Activated CD4-positive, alpha-beta T cell treated with anti-CD3 and anti-CD28 coated beads, Interleukin-2, Interleukin-6, amounts not matched to agents 100 ng/mL and 50 ng/mL, durations not matched to agents 16 hours and 8 hours (primary cell): ENCODE measurements at regions not wholly inside any gene's neighbourhood (a gene's known extent, or its start where the extent isn't known, plus 50 kb on each side); places are given as distances from the start of the nearest gene placed in this dataset.
A peak's percentile ranks its signal among the peaks of the same experiment; 100 is the strongest.

Experiments
- DNase-seq: peaks from one replicate; pipeline ENCODE4 v3.0.0-alpha.2; 2020

DNA sequence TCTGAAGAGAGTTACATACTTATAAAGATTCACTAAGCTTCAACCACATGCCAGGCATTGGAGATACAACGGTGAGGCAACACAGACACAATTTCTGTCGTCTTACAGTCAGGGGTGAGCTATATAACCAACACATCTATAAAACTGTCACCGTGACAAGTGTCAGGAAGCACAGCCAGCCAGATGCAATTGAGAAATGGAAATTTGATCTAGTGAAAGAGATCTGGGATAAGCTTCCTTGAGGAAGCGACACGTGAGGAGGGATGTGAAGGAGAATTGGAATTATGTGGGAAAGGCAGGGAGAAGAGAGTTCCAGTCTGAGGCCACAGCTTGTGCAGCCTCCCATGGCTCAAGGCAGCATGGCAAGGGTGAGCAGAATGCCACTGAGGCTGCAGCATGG, 50.9 kb upstream of the ZNF354B start:
- DNase-seq, result no peak

DNA sequence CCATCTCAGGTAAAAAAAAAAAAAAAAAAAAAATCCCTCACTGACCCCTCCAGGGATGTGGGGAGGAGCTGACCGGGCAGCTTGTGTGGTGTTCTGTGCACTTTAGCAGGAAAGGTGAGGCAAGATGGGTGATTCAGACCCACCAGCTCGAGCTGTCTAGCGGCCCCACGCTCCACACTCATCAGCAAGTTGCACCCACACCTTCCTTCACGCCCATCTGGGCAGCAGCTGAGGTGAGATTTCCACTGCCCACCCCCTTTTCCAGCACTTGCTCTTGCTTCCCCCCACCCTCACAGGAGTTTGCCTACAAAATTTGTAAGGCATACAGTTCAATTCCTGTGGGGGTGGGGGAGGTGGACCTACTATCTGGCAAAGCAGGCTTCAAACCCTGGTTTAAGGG, 58.7 kb upstream of the ZNF354B start:
- no peak for DNase-seq

DNA sequence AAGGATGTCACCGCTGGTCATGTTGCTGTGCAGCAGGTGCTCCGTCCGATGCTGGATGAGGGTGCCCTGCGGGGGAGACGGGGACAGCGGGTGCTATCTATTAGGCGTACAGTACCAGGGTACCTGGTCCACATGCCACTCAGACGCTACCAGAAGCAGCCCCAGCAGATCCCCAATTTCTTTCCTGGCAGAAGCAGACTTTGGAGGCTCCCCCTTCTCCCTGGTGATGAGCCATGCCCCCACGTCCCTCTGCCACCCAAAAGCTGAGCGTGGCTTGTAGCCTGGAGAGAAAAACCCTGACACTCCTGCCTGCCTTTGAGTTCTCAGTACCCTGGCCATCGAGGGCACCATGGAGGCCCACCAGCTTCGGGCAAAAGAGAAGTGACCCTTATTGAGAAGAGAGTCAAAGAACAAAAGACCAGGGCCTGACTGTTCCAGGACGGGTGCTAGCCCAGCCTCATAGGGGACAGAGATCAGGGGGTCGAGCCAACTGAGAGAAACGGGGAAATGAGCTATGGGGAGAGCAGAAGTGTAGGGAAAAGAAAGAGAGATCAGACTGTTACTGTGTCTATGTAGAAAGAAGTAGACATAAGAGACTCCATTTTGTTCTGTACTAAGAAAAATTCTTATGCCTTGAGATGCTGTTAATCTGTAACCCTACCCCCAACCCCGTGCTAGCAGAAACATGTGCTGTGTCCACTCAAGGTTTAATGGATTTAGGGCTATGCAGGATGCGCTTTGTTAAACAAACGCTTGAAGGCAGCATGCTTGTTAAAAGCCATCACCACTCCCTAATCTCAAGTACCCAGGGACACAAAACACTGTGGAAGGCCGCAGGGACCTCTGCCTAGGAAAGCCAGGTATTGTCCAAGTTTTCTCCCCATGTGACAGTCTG, 62.0 kb upstream of the ZNF354B start:
- DNase-seq, result no peak

DNA sequence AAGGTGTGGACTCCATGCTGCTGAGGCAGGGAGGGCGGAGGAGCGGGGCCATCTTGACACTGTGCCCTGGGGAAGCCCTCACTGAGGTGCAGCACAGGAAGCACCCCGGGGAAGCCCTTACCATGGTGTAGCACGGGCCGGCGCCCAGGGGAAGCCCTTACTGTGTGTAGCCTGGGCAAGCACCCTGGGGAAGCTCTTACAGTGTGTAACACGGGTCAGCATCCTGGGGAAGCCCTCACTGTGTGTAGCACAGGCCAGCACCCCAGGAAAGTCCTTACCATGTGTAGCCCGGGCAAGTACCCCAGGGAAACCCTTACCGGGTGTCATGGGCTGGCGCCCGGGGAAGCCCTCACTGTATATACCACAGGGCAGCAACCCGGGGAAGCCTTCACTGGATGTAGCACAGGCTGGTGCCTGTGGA, 62.6 kb upstream of the ZNF354B start:
- no peak for DNase-seq

DNA sequence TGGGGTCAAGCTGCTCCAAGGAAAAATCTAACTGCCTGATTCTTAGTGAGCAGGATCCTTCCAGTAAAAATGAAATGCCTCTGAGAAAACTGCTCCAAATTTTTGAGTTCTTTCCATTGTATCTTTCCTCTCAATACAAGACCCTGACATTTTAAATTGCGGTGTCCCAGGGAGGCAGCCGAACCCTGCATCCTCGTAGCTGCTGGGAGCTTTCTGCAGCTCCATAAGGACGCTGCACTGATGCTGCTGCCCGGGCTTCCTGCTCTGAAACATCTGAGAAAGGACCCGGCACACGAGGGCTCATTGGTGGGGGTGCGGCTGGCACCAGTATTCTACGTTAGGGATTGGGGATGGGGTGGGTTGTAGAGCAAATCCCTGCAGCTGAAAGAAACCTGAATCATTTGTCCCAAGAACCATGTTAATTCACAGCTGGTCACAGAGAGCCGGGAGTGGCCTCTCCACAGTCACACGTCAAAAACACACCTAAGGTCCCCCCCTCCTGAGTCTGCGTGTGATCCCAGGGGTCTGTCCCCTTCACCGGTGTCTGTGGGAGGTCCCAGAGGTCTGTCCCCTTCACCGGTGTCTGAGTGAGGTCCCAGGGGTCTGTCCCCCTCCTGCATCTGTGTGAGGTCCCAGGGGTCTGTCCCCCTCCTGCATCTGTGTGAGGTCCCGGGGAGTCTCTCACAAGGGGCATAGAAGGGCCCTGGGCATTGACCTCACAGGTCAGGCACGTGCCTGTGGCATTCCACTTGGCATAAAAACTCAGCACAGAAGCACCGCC, 63.4 kb upstream of the ZNF354B start:
- no peak for DNase-seq

DNA sequence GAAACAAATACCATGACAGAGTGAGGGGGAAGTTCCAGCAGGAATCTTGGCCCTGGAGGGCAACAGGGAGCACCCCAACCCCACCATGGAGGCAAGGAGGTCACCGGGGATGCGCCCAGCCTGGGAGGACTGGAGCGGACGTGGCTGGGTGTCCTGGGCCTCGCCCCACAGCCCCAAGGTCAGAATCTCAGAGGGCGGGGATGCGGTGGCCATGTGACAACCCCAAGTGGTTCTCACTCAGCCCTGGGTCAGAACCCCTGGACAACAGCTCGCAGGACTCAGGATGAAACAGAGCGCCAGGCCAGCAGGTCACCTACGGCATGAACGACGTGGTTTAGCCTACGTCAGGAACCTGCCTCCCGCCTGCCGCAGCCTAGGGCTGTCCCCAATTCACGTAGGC, 64.0 kb upstream of the ZNF354A start:
- DNase-seq, result no peak

DNA sequence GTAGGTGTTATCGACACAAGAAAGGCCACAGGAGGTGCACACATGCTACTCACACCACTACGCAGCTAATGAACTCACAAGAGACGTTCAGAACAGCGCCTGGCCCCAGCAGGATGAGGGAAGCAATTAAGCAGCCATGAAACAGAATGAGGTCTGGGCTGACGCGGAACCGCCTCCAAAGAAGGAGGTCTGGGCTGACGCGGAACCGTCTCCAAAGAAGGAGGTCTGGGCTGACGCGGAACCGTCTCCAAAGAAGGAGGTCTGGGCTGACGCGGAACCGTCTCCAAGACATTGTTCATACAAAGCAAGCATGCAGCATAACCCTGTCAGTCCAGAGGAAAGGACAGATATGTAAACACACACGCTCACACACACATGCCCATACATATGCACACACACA, 63.2 kb upstream of the ZNF354A start:
- no peak for DNase-seq

DNA sequence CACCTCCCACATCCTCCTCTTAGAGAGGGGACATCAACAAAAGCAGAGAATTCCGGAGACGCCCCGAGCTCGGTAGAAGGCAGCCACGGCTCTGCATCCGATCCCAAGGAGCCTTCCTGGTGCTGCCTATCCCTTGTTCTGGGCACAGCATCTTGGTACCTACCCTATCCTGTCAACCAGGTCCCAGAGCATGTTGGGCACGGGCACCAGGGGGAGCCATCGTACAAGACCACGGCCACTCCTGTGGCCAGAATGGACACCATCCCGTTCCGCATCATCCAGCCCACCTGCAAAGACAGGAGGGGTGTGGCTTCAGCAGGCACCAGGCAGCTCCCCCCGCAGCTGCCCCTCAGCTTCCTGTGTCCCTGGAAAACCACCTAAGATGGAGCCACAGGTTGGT, 62.7 kb upstream of the ZNF354A start:
- DNase-seq, result peak; percentile 2

DNA sequence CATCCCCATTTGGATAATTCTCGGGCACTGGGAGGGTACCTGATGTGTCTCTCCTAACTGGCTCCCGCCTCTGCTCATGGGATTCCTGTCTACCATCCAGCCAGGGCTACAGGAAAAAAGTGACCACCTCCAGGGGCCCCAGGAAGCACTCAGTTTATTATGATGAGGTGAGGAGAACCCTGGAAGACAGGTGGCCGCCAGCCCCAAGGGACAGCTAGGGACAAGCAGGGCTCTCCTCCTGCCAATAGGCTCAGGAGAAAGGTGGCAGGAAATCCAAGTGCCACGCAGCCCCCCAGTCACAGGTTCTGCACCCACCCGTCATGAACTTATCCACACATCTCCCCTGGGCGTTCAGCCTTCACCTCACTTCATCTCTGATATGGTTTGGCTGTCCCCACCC, 61.5 kb upstream of the ZNF354A start:
- DNase-seq, result no peak

DNA sequence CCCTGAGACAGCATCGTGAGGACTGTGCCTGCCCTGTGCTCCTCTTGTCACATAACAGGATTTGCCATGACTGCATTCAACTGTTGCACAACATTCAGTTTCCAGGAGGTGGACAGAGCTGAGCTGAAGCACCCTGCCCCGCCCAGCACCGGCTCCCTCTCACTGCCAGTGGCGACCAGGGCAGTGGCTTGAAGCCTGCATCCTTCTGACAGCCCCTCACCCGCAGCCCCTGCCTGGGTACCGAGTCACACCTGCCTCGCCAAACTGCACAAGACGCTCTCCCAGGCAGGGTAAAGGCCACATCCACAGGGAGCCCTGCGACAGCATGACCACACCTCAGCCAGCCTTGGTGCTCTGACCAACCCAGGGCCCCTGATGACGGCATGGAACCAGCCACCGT, 59.9 kb upstream of the ZNF354A start:
- no peak for DNase-seq

DNA sequence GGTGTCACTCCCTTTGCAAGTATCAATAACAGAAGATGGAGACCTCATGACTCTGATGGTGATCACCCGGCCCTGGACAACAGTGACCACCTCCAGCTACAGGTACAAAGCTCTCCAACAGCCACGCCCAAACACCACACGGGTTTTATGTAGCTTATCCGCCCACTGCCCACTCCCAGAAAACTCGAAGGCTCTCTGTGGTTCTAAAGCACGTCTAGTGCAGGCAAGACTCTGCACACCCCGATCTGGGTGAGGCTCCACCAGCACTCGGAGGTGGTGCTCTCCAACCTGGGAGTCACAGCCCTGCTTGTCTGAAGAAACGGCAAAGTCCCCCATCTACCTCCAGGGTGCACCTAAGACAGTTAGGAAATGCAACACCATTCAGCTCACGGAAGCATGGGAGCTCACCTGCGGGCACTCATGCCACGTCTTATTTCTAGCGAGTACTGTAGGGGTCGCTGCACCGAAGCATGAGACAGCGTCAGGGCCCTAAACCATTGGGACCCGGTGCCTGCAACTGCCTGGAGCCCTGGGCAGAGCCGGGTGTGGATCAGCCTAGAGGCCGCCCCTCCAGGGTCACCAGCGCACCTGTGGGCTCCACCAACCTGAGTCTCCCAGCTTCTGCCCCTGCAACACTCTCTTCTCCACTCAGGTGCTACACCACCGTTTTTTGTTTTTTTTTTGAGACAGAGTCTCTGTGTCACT, 58.1 kb upstream of the ZNF354A start:
- DNase-seq, result no peak

DNA sequence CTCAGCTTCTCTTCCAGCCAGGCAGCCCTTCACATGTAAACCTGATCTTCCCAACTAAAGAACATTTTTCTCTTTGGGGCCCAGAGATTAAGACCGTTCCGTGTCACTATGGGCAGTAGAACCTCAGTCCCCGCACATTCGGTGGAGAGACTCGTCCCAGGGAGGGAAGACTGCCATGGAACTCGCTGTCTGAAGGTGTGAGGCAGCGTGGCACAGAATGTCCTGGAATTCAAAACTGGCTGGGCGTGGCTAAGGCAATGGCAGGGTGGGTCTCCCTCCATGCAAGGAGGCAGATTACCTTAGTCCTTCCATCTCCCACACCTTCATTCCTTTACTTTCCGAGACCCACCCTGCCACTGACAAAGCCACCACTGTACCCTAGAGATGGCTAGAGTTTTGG, 57.4 kb upstream of the ZNF354A start:
- DNase-seq, result no peak

DNA sequence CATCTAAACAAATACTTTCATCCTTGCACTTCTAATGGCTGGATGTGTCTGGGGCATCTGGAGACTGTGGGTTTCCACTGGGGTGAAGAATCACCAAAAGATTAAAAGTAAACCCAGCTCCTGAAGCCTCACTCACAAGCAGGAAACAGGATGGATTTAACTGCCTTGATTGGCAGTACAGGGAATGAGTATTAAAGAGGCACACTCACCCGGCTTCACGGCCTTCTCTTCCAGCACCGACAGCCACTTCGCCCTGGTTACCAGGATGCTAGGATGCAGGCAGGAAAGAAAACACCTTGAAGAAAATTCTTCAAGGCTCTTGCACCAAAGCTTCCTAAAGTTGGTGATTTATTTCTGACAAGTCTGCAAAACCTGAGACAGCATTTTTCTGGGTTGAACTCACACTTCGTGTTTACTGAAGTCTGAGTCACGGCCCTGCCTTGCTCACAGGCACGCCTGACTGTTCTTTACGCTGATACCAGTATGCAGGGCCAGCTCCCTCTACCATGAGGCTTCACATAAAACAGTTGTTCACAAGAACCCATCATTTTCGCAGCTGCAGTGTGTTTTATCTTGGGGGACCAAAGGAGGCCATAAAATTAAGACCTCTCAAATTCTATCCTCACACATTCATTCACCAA, 56.5 kb upstream of the ZNF354A start:
- no peak for DNase-seq

DNA sequence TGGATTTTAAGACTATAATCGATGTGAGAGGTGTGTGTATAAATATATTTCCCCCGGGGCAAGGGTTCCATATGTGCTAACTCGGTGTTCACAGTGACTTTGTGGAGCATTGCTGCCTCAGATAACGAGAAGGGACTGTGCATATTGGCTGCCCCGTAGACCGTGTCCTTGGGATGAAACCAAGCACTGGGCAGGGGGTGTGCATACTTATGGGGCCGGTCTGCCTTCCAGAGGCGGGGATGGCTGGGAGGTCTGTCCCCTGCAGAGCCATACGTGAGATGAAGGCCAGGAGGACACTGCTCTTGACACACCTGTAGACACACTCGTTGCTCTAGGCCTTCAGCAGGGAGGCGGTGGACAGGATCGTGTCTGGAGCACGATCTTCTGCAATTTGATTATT, 56.0 kb upstream of the ZNF354A start:
- DNase-seq, result no peak

DNA sequence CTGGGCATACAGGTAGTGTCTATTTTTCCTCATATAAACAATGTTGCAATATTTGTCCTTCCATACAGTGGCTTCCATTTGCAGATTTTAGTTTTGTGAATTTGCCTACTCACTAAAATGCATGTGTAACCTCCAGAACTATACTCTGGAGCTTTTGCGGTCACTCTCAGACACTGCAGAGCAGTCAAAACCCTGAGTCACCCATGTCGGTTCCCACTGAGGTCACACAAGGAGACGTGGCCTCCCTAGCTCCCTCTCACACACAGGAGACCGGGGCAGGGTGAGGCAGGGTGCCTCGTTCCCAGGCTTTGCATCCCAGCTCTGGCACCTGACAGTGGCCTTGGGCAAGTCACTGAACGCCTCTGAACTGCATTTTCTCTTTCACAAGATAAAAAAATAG, 55.5 kb upstream of the ZNF354A start:
- DNase-seq, result no peak

DNA sequence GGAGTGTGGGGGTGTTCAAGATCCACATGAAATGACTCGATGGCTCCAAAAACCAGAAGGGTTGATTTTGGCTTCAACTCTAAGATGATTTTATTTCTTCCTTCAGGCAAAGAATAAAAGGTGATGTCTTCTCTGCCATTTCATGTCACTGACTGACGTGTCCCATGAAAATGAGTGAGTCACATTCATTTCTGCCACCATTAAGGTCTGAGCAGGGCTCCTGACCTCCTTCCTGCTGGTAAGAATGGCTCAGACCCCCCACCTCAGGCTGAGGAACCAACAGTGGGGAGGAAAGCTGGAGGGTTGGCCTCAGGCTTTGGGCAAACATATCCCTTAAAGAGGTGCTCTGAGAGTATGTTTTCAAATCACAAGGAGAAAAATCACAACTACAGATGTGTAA, 53.9 kb upstream of the ZNF354A start:
- no peak for DNase-seq

DNA sequence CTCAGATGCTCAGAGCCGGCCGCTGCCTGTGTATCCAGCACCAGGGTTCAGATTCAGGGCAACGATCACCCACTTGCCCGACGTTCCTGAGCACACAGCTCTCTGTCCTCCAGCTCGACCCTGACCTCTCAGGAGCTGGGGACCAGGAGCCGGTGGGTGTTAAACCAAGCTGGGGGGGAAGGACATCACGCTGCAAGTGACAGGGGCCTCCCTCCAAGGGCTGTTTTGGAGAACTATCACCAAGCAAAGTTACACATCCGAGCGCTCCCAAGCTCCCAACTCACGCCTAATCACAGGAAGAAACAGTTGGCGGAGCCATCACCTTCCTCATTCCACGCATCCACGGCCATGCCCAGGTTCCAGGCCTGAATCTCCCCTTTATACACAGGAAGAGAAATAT, 51.5 kb upstream of the ZNF354A start:
- DNase-seq, result no peak

DNA sequence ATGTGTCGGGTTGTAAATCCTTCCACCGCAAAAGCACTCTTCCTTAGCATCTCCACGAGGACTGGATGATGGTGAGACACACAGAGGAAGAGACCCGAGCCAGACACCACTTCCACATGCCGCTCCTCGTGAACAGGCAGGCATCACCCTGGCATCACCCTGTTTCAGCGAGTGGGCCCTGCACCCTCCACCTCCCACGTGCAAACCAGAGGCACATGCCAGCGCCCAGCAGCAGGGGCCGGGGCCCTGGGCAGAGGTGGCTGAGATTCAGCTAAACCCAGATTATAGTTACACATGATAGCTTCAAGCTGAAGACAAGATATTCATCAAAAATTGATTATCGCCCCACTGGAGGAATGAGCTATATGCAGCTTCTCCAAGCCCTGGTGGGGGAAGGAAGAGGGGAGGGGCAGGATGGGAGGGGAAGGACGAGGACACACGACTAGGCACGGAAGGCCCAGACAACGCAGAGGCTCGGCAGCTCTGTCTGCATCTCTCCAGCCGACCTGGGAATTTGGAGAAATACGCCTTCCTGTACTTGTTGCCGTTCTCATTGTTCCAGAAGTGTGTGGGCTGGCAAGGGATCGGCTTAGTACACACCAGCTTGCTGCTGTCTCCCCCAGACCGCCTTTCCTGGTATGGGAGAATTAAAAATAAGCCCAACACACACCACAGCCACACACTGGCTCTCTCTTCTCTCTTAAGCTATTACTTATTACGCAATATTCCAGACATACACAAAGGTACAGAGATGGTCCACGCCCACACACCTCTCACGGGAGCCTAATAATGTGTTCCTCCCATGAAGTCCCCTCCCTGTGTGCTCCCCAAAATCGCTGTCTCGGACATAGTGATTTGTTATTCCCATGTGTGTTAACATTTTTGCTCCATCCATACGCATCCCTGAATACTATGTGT, 50.4 kb upstream of the ZNF354A start:
- DNase-seq, result no peak
